Panc1 (cell line): ENCODE measurements at regions not wholly inside any gene's neighbourhood (a gene's known extent, or its start where the extent isn't known, plus 50 kb on each side); places are given as distances from the start of the nearest gene placed in this dataset.

ENCODE experiments used
- CTCF ChIP-seq: fragments of 450-650 bp; IDR thresholded peaks from 2 replicates; pipeline ENCODE4 v1.5.1; 2017; ENCODE audit warnings: mild to moderate bottlenecking
- POLR2AphosphoS5 ChIP-seq: IDR thresholded peaks from 2 replicates; pipeline ENCODE4 v1.6.1; 2012; ENCODE audit warnings: mild to moderate bottlenecking, low read depth, low read length, moderate library complexity
- SIN3A ChIP-seq: IDR thresholded peaks from 2 replicates; pipeline ENCODE4 v1.6.1; 2012; ENCODE audit warnings: low read depth, mild to moderate bottlenecking, low read length, moderate library complexity, borderline replicate concordance; ENCODE audit not compliant: insufficient read depth
- TCF7L2 ChIP-seq: IDR thresholded peaks from 2 replicates; pipeline ENCODE4 v1.6.1; 2011; ENCODE audit warnings: mild to moderate bottlenecking, low read depth, low read length, inconsistent platforms
- TF ChIP-seq, protein P1 (sequence below), 2 experiments: IDR thresholded peaks; 2 replicates each; pipeline ENCODE4 v1.6.1; 2011 to 2012; ENCODE audit warnings: low read depth in 2 of 2, control low read depth in 1 of 2, low read length in 1 of 2, mild to moderate bottlenecking in 1 of 2, moderate library complexity in 1 of 2; ENCODE audit not compliant: insufficient read depth in 1 of 2

DNA sequence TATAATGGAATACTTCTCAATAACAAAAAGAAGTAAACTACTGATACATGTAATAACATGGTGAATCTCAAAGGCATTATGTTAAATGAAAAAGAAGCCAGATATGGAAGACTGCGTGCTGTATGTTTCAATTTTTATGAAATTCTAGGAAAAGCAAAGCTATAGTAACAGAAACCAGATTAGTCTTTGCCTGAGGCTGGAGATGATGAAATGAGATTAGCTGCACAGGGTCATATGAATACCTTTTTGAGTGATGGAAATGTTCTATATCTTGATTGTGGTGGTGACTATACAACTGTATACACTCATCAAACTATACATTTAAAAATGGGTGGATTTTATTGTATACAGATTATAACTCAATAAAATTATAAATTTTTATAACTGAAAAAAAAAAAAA is 113.5 kb downstream of the TMEM30B start:
- no peak for TF ChIP-seq CTCF
- no peak for TF ChIP-seq SIN3A
- TF ChIP-seq POLR2AphosphoS5: no peak
- TF ChIP-seq TCF7L2: no peak
- TF ChIP-seq, protein P1, sequence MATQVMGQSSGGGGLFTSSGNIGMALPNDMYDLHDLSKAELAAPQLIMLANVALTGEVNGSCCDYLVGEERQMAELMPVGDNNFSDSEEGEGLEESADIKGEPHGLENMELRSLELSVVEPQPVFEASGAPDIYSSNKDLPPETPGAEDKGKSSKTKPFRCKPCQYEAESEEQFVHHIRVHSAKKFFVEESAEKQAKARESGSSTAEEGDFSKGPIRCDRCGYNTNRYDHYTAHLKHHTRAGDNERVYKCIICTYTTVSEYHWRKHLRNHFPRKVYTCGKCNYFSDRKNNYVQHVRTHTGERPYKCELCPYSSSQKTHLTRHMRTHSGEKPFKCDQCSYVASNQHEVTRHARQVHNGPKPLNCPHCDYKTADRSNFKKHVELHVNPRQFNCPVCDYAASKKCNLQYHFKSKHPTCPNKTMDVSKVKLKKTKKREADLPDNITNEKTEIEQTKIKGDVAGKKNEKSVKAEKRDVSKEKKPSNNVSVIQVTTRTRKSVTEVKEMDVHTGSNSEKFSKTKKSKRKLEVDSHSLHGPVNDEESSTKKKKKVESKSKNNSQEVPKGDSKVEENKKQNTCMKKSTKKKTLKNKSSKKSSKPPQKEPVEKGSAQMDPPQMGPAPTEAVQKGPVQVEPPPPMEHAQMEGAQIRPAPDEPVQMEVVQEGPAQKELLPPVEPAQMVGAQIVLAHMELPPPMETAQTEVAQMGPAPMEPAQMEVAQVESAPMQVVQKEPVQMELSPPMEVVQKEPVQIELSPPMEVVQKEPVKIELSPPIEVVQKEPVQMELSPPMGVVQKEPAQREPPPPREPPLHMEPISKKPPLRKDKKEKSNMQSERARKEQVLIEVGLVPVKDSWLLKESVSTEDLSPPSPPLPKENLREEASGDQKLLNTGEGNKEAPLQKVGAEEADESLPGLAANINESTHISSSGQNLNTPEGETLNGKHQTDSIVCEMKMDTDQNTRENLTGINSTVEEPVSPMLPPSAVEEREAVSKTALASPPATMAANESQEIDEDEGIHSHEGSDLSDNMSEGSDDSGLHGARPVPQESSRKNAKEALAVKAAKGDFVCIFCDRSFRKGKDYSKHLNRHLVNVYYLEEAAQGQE (IDR thresholded peaks at IDR 0.05; ENCODE audit: insufficient read depth in 1 of 2, low read depth in 2 of 2, low read length in 1 of 2): no peak
